ENCODE measurements at regions not wholly inside any gene's neighbourhood (a gene's known extent, or its start where the extent isn't known, plus 50 kb on each side); places are given as distances from the start of the nearest gene placed in this dataset.

DNA sequence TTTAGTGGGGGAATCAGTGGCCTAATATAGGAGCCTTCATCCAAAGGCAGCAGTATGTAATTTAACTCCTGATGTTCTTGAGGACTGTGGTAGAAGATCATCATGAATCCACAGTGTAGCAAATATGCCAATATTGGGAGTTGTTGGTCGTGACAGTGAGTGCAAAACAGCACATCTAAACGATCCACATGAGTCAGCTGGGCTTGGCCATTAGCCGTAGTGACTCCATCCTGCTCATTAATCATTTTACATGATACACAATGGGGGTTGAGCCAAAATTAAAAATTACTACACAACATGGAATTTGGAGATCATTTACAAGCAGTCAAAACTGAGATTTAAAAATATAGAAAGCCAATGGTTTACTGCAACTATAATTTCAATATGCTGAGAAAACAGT is 653.9 kb upstream of the CAMK1G start:
- TF ChIP-seq CTCF (IDR thresholded peaks at IDR 0.05) = no peak
- TF ChIP-seq POLR2AphosphoS5 (IDR thresholded peaks at IDR 0.05; ENCODE audit: low read depth, low read length) = no peak
